ENCODE measurements at regions not wholly inside any gene's neighbourhood (a gene's known extent, or its start where the extent isn't known, plus 50 kb on each side); places are given as distances from the start of the nearest gene placed in this dataset.

GRCh38 chr5:33287242-33287641 lies 153.5 kb upstream of the TARS1 start:
- H3K27ac Mint-ChIP-seq, result no peak overlapping the region

GRCh38 chr5:33291216-33292000 lies 149.4 kb upstream of the TARS1 start:
- POLR2A ChIA-PET, result no interaction called here
- DNase-seq, result no peak
- CTCF ChIA-PET, result interaction anchor here (1.3 kb wide), 1 partner anchor 9 kb away, joined by 3 read pairs; no protein-coding TSS in a partner anchor
- peaks cover 5% of the 10 kb centered on the region for H3K9me3 Mint-ChIP-seq
- no peaks in the 10 kb centered on the region for H3K27me3 Mint-ChIP-seq
- intact Hi-C loops (cut with micrococcal nuclease), result no loop called here
- no peak overlapping the region for H3K4me3 Mint-ChIP-seq
- no peak overlapping the region for H3K27ac Mint-ChIP-seq
- H3K36me3 Mint-ChIP-seq, result no peaks in the 10 kb centered on the region
- H3K4me1 Mint-ChIP-seq (ENCODE audit: low read depth), result no peaks in the 10 kb centered on the region

More at GRCh38 chr5:33287242-33287641, 153.5 kb upstream of the TARS1 start:
- intact Hi-C loops (cut with micrococcal nuclease), result no loop called here
- ChIA-PET CTCF (no interaction called here), POLR2A (no interaction called here)
- Mint-ChIP-seq H3K4me3 (no peak overlapping the region), H3K36me3 (no peaks in the 10 kb centered on the region), H3K9me3 (peaks cover 5% of the 10 kb centered on the region), H3K27me3 (no peaks in the 10 kb centered on the region), H3K4me1 (ENCODE audit: low read depth) (no peaks in the 10 kb centered on the region)
- DNase-seq, result no peak

- no peak for DNase-seq
- H3K9me3 Mint-ChIP-seq, result no peaks in the 10 kb centered on the region
- H3K36me3 Mint-ChIP-seq, result no peaks in the 10 kb centered on the region
- POLR2A ChIA-PET, result no interaction called here
- CTCF ChIA-PET, result no interaction called here
- peaks cover 2% of the 10 kb centered on the region for H3K27me3 Mint-ChIP-seq
- peaks cover 11% of the 10 kb centered on the region for H3K4me1 Mint-ChIP-seq (ENCODE audit: low read depth)
- intact Hi-C loops (cut with micrococcal nuclease), result no loop called here
- H3K4me3 Mint-ChIP-seq, result no peak overlapping the region
- no peak overlapping the region for H3K27ac Mint-ChIP-seq
Measured at GRCh38 chr5:33297760-33298216, 143.0 kb upstream of the TARS1 start.

- H3K4me3 Mint-ChIP-seq, result no peak overlapping the region
- ChIA-PET POLR2A (interaction anchor here (1.1 kb wide), 1 partner anchor 10 kb away, joined by 3 read pairs; no protein-coding TSS in a partner anchor), CTCF (interaction anchor here (0.6 to 1.5 kb wide), 4 partner anchors 8 to 126 kb away, joined by 3 to 5 read pairs (median 3); no protein-coding TSS in a partner anchor)
- DNase-seq, result no peak
- H3K9me3 Mint-ChIP-seq, result no peaks in the 10 kb centered on the region
- intact Hi-C loops (cut with micrococcal nuclease), result loop anchor here (1.0 kb wide), 1 partner anchor 590 kb away; no protein-coding TSS in a partner anchor
- H3K4me1 Mint-ChIP-seq (ENCODE audit: low read depth), result peaks cover 11% of the 10 kb centered on the region
- H3K27ac Mint-ChIP-seq, result no peak overlapping the region
- H3K27me3 Mint-ChIP-seq, result peaks cover 2% of the 10 kb centered on the region
- H3K36me3 Mint-ChIP-seq, result no peaks in the 10 kb centered on the region
Measured at GRCh38 chr5:33299621-33300208, 141.1 kb upstream of the TARS1 start.

GRCh38 chr5:33300209-33300742 lies 140.5 kb upstream of the TARS1 start:
- H3K27me3 Mint-ChIP-seq, result peaks cover 2% of the 10 kb centered on the region
- intact Hi-C loops (cut with micrococcal nuclease), result loop anchor here (1.0 kb wide), 1 partner anchor 591 kb away; no protein-coding TSS in a partner anchor
- no peaks in the 10 kb centered on the region for H3K9me3 Mint-ChIP-seq
- DNase-seq, result peak; percentile 18
- CTCF ChIA-PET, result interaction anchor here (0.6 to 1.5 kb wide), 4 partner anchors 8 to 127 kb away, joined by 3 to 5 read pairs (median 3); no protein-coding TSS in a partner anchor
- POLR2A ChIA-PET, result interaction anchor here (1.1 kb wide), 1 partner anchor 10 kb away, joined by 3 read pairs; no protein-coding TSS in a partner anchor
- H3K4me3 Mint-ChIP-seq, result no peak overlapping the region
- H3K27ac Mint-ChIP-seq, result no peak overlapping the region
- H3K4me1 Mint-ChIP-seq (ENCODE audit: low read depth), result peaks cover 11% of the 10 kb centered on the region
- H3K36me3 Mint-ChIP-seq, result no peaks in the 10 kb centered on the region

GRCh38 chr5:33303579-33304095 lies 137.1 kb upstream of the TARS1 start:
- peaks cover 5% of the 10 kb centered on the region for H3K27me3 Mint-ChIP-seq
- H3K36me3 Mint-ChIP-seq, result no peaks in the 10 kb centered on the region
- intact Hi-C loops (cut with micrococcal nuclease), result no loop called here
- ChIA-PET CTCF (no interaction called here), POLR2A (no interaction called here)
- H3K4me3 Mint-ChIP-seq, result no peak overlapping the region
- no peaks in the 10 kb centered on the region for H3K9me3 Mint-ChIP-seq
- peaks cover 11% of the 10 kb centered on the region for H3K4me1 Mint-ChIP-seq (ENCODE audit: low read depth)
- DNase-seq, result no peak
- no peak overlapping the region for H3K27ac Mint-ChIP-seq

- DNase-seq, result no peak
- H3K4me3 Mint-ChIP-seq, result no peak overlapping the region
- CTCF ChIA-PET, result no interaction called here
- intact Hi-C loops (cut with micrococcal nuclease), result no loop called here
- H3K36me3 Mint-ChIP-seq, result no peaks in the 10 kb centered on the region
- no peaks in the 10 kb centered on the region for H3K9me3 Mint-ChIP-seq
- no peak overlapping the region for H3K27ac Mint-ChIP-seq
- POLR2A ChIA-PET, result no interaction called here
- H3K27me3 Mint-ChIP-seq, result peaks cover 5% of the 10 kb centered on the region
- H3K4me1 Mint-ChIP-seq (ENCODE audit: low read depth), result peaks cover 11% of the 10 kb centered on the region
Measured at GRCh38 chr5:33304601-33305000, 136.2 kb upstream of the TARS1 start.

GRCh38 chr5:33305572-33305971 lies 135.2 kb upstream of the TARS1 start:
- H3K9me3 Mint-ChIP-seq, result no peaks in the 10 kb centered on the region
- no peaks in the 10 kb centered on the region for H3K36me3 Mint-ChIP-seq
- no peak overlapping the region for H3K27ac Mint-ChIP-seq
- no peak overlapping the region for H3K4me3 Mint-ChIP-seq
- H3K4me1 Mint-ChIP-seq (ENCODE audit: low read depth), result peaks cover 2% of the 10 kb centered on the region
- intact Hi-C loops (cut with micrococcal nuclease), result no loop called here
- H3K27me3 Mint-ChIP-seq, result peaks cover 5% of the 10 kb centered on the region
- CTCF ChIA-PET, result no interaction called here
- POLR2A ChIA-PET, result no interaction called here
- DNase-seq, result no peak

- CTCF ChIA-PET, result no interaction called here
- H3K4me3 Mint-ChIP-seq, result no peak overlapping the region
Measured at GRCh38 chr5:33306758-33307157, 134.0 kb upstream of the TARS1 start.

GRCh38 chr5:33308586-33308985 lies 132.2 kb upstream of the TARS1 start:
- no peak overlapping the region for H3K4me3 Mint-ChIP-seq
- no peaks in the 10 kb centered on the region for H3K9me3 Mint-ChIP-seq
- H3K27me3 Mint-ChIP-seq, result peaks cover 4% of the 10 kb centered on the region
- intact Hi-C loops (cut with micrococcal nuclease), result no loop called here
- ChIA-PET CTCF (no interaction called here), POLR2A (no interaction called here)
- no peak overlapping the region for H3K27ac Mint-ChIP-seq
- no peak for DNase-seq
- H3K36me3 Mint-ChIP-seq, result no peaks in the 10 kb centered on the region
- H3K4me1 Mint-ChIP-seq (ENCODE audit: low read depth), result no peaks in the 10 kb centered on the region

More at GRCh38 chr5:33306758-33307157, 134.0 kb upstream of the TARS1 start:
- no peaks in the 10 kb centered on the region for H3K4me1 Mint-ChIP-seq (ENCODE audit: low read depth)
- no peaks in the 10 kb centered on the region for H3K36me3 Mint-ChIP-seq
- DNase-seq, result no peak
- POLR2A ChIA-PET, result no interaction called here
- H3K27ac Mint-ChIP-seq, result no peak overlapping the region
- H3K27me3 Mint-ChIP-seq, result peaks cover 4% of the 10 kb centered on the region
- intact Hi-C loops (cut with micrococcal nuclease), result no loop called here
- H3K9me3 Mint-ChIP-seq, result no peaks in the 10 kb centered on the region

- Mint-ChIP-seq H3K4me1 (ENCODE audit: low read depth) (no peaks in the 10 kb centered on the region), H3K4me3 (no peak overlapping the region), H3K36me3 (no peaks in the 10 kb centered on the region), H3K27ac (no peak overlapping the region), H3K27me3 (peaks cover 4% of the 10 kb centered on the region), H3K9me3 (no peaks in the 10 kb centered on the region)
- no peak for DNase-seq
- ChIA-PET CTCF (no interaction called here), POLR2A (no interaction called here)
- intact Hi-C loops (cut with micrococcal nuclease), result no loop called here
Measured at GRCh38 chr5:33309068-33309467, 131.7 kb upstream of the TARS1 start.

- H3K36me3 Mint-ChIP-seq, result no peaks in the 10 kb centered on the region
- no peak overlapping the region for H3K27ac Mint-ChIP-seq
- H3K27me3 Mint-ChIP-seq, result peaks cover 4% of the 10 kb centered on the region
- no peaks in the 10 kb centered on the region for H3K4me1 Mint-ChIP-seq (ENCODE audit: low read depth)
- no peaks in the 10 kb centered on the region for H3K9me3 Mint-ChIP-seq
- ChIA-PET POLR2A (interaction anchor here (1.6 kb wide), 1 partner anchor 10 kb away, joined by 3 read pairs; no protein-coding TSS in a partner anchor), CTCF (no interaction called here)
- intact Hi-C loops (cut with micrococcal nuclease), result no loop called here
- no peak overlapping the region for H3K4me3 Mint-ChIP-seq
- no peak for DNase-seq
Measured at GRCh38 chr5:33309536-33310345, 131.0 kb upstream of the TARS1 start.

Data from activated CD4-positive, alpha-beta memory T cell treated with anti-CD3 and anti-CD28 coated beads for 36 hours (primary cell).